ENCODE measurements at regions not wholly inside any gene's neighbourhood (a gene's known extent, or its start where the extent isn't known, plus 50 kb on each side); places are given as distances from the start of the nearest gene placed in this dataset.

DNA sequence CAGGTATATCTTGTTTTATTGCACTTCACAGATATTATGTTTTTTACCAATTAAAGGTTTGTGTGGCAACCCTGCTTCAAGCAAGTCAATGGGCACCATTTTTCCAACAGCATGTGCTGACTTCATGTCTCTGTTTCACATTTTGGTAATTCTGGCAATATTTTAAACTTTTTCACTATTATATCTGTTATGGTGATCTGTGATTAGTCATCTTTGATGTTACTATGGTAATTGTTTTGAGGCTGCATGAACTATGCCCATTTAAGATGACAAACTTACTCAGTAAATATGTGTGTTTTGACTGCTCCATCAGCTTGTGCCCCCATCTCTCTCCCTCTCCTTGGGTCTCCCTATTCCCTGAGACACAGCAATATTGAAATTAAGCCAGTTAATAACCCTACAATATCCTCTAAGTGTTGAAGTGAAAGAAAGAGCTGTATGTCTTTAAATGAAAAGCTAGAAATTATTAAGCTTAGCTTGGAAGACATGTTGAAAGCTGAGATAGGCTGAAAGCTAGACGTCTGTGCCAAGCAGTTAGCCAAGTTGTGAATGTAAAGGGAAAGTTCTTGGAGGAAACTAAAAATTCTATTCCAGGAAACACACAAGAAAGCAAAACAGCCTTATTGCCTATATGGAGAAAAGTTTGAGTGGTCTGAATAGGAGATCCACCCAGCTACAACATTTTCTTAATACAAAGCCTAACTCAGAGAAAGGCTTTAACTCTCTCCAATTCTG is 365.1 kb downstream of the ATP23 start:
- TF ChIP-seq, protein P1, sequence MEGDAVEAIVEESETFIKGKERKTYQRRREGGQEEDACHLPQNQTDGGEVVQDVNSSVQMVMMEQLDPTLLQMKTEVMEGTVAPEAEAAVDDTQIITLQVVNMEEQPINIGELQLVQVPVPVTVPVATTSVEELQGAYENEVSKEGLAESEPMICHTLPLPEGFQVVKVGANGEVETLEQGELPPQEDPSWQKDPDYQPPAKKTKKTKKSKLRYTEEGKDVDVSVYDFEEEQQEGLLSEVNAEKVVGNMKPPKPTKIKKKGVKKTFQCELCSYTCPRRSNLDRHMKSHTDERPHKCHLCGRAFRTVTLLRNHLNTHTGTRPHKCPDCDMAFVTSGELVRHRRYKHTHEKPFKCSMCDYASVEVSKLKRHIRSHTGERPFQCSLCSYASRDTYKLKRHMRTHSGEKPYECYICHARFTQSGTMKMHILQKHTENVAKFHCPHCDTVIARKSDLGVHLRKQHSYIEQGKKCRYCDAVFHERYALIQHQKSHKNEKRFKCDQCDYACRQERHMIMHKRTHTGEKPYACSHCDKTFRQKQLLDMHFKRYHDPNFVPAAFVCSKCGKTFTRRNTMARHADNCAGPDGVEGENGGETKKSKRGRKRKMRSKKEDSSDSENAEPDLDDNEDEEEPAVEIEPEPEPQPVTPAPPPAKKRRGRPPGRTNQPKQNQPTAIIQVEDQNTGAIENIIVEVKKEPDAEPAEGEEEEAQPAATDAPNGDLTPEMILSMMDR (IDR thresholded peaks at IDR 0.05): no peak
- no peak for TF ChIP-seq POLR2A (IDR thresholded peaks at IDR 0.05)

Measured in esophagus squamous epithelium (tissue), 4 donors.